Transverse colon (tissue), 4 donors: ENCODE measurements at regions not wholly inside any gene's neighbourhood (a gene's known extent, or its start where the extent isn't known, plus 50 kb on each side); places are given as distances from the start of the nearest gene placed in this dataset.

Experiments
- DNase-seq: peaks from one replicate; pipeline ENCODE4 v3.0.0-alpha.2; 2019
- H3K27ac ChIP-seq, 4 donors: fragments of 200-600 bp; sonication (generic); 2 replicates each; pipeline ENCODE4 v1.5.1; 2016 to 2018; ENCODE audit warnings: inconsistent platforms in 4 of 4
- H3K27me3 ChIP-seq: fragments of 200-600 bp; sonication (generic); 2 replicates; pipeline ENCODE4 v1.5.1; 2017; ENCODE audit warnings: inconsistent platforms
- H3K36me3 ChIP-seq, 4 donors: fragments of 200-600 bp; sonication (generic); 2 replicates each; pipeline ENCODE4 v1.5.1; 2017 to 2019; ENCODE audit warnings: inconsistent platforms in 4 of 4
- H3K4me1 ChIP-seq, 4 donors: fragments of 200-600 bp; sonication (generic); 2 replicates each; pipeline ENCODE4 v1.5.1; 2017 to 2020; ENCODE audit warnings: inconsistent platforms in 4 of 4
- H3K4me3 ChIP-seq, 4 donors: fragments of 200-600 bp; sonication (generic); 1 replicate in 1 of 4; 2 replicates in 3 of 4; pipeline versions ENCODE4 v1.5.1 to v1.6.1; 2017 to 2019; ENCODE audit warnings: inconsistent platforms in 4 of 4
- H3K9me3 ChIP-seq, 2 donors: fragments of 200-600 bp; sonication (generic); 2 replicates each; pipeline ENCODE4 v1.5.1; 2017 to 2019; ENCODE audit warnings: inconsistent platforms in 2 of 2
- EP300 ChIP-seq: sonication (generic); formaldehyde crosslinking; IDR thresholded peaks from one replicate; pipeline ENCODE4 v1.6.1; 2017; ENCODE audit warnings: antibody characterized with exemption, low read depth
- POLR2A ChIP-seq: fragments of 450-650 bp; IDR thresholded peaks from one replicate; pipeline ENCODE4 v1.6.1; 2016; ENCODE audit warnings: antibody characterized with exemption, mild to moderate bottlenecking, moderate library complexity
- POLR2AphosphoS5 ChIP-seq, 3 donors: sonication (generic); formaldehyde crosslinking; IDR thresholded peaks; one replicate each; pipeline ENCODE4 v1.6.1; 2016; ENCODE audit warnings: antibody characterized with exemption in 3 of 3
- WGBS, 2 donors: methylation state at CpG; one replicate each; pipeline ENCODE4 v1.1.5; 2018; ENCODE audit warnings: low coverage in 1 of 2; 5-methylcytosine and 5-hydroxymethylcytosine counted together
- in situ Hi-C, 4 donors: fragments of 200-750 bp; cut with MboI; loops; one replicate each; pipeline versions ENCODE4 v1.15.0 to v1.15.1; 2017; ENCODE audit warnings: low sequenced_read_pairs in 3 of 4, low pct_ligation_motif_present in 1 of 4, low pct_unique_long_range_greater_than_20kb in 1 of 4
- intact Hi-C: fragments of 100-400 bp; cut with DNase I; formaldehyde crosslinking; loops from one replicate; pipeline ENCODE4 v1.15.1; 2023; ENCODE audit warnings: low total_unique reads
- TF ChIP-seq, protein P1 (sequence below), 5 experiments: fragments of 200-600 bp in 3 of 5; fragments of 450-650 bp in 2 of 5; sonication (generic) in 3 of 5; IDR thresholded peaks; 1 replicate in 2 of 5; 2 replicates in 3 of 5; pipeline ENCODE4 v1.5.1; 2016 to 2017; ENCODE audit warnings: antibody characterized with exemption in 5 of 5, inconsistent platforms in 3 of 5, mild to moderate bottlenecking in 2 of 5, moderate library complexity in 1 of 5

DNA sequence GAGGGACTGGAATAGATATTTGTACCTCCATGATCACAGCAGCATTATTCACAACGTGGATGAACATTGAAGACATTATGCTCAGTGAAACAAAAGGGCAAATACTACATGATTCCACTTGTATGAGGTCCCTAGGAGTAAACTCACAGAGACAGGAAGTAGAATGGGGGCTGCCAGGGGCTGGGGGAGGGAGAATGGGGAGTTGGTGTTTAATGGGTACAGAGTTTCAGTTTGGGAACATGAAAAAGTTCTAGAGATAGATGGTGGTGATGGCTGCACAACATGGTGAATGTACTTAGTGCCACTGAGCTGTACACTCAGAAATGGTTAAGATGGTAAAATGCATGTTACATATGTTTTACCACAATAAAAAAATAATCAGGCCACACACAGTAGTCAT is 164.3 kb upstream of the RREB1 start:
- in situ Hi-C loops (no loop called here), intact Hi-C loops (no loop called here)
- H3K27me3 ChIP-seq, result no peaks in the 10 kb centered on the region
- H3K4me3 ChIP-seq, result no peak overlapping the region
- peaks cover 0 to 14% (median 0%) of the 10 kb centered on the region in 4 donors for H3K4me1 ChIP-seq
- TF ChIP-seq POLR2AphosphoS5 (IDR thresholded peaks at IDR 0.05) (no peak), POLR2A (no peak), EP300 (no peak)
- TF ChIP-seq, protein P1, sequence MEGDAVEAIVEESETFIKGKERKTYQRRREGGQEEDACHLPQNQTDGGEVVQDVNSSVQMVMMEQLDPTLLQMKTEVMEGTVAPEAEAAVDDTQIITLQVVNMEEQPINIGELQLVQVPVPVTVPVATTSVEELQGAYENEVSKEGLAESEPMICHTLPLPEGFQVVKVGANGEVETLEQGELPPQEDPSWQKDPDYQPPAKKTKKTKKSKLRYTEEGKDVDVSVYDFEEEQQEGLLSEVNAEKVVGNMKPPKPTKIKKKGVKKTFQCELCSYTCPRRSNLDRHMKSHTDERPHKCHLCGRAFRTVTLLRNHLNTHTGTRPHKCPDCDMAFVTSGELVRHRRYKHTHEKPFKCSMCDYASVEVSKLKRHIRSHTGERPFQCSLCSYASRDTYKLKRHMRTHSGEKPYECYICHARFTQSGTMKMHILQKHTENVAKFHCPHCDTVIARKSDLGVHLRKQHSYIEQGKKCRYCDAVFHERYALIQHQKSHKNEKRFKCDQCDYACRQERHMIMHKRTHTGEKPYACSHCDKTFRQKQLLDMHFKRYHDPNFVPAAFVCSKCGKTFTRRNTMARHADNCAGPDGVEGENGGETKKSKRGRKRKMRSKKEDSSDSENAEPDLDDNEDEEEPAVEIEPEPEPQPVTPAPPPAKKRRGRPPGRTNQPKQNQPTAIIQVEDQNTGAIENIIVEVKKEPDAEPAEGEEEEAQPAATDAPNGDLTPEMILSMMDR (IDR thresholded peaks at IDR 0.05), result no peak
- H3K27ac ChIP-seq, result no peak overlapping the region
- H3K36me3 ChIP-seq, result no peaks in the 10 kb centered on the region
- WGBS, 2 donors, result 0 to 43% methylated on average over 1 of the region's 1 CpG
- no peaks in the 10 kb centered on the region for H3K9me3 ChIP-seq
- no peak for DNase-seq

DNA sequence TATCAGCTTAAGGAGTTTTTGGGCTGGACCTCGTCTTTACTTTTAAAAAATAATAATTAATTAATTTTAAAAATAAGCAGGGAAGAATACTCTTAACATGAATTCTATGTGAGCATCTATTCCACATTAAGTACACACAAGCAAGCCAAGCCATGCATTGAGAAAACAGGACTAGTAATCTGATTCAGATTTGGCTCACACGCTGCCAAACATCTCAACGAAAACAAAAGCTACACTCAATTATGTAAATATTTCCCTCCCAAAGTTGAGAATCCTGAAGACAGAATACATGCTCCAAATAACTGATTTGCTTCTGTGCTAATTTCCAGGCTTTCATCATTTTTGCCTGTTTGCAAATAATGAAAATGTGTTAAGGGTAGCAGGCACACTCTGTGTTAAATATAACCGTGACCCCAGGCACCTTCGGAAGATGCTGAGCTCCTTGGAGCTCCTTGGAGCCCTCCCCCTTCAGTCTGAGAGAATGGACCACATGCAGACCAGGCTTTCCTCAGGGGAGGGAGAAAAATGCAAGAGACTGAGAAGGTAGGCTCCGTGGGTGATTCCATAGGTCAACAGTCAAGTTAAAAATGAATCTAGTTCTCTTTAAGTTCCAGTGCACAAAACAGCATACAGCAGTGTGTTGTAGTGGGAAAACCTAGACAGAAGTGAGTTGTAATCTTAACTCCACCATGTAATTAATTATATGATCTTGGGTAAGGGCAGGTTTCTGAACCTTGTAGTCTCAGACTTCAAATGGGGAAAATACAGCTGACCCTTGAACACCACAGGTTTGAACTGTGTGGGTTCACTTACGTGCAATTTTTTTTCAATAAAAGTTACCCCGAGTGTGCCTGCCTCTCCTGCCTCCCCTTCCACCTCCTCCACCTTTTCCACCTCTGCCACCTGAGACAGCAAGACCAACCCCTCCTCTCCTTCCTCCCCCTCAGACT is 161.3 kb upstream of the RREB1 start:
- no peak for DNase-seq
- TF ChIP-seq EP300 (no peak), POLR2AphosphoS5 (IDR thresholded peaks at IDR 0.05) (no peak), POLR2A (no peak)
- TF ChIP-seq, protein P1 (IDR thresholded peaks at IDR 0.05), result no peak
- no peaks in the 10 kb centered on the region for H3K36me3 ChIP-seq
- intact Hi-C loops (no loop called here), in situ Hi-C loops (no loop called here)
- H3K4me3 ChIP-seq, result no peak overlapping the region
- 68 to 81% methylated on average over 3 to 8 of the region's 8 CpGs for WGBS, 2 donors
- peaks cover 0 to 14% (median 0%) of the 10 kb centered on the region in 4 donors for H3K4me1 ChIP-seq
- no peak overlapping the region for H3K27ac ChIP-seq
- no peaks in the 10 kb centered on the region for H3K27me3 ChIP-seq
- H3K9me3 ChIP-seq, result peaks cover 4 to 5% of the 10 kb centered on the region in 2 donors

DNA sequence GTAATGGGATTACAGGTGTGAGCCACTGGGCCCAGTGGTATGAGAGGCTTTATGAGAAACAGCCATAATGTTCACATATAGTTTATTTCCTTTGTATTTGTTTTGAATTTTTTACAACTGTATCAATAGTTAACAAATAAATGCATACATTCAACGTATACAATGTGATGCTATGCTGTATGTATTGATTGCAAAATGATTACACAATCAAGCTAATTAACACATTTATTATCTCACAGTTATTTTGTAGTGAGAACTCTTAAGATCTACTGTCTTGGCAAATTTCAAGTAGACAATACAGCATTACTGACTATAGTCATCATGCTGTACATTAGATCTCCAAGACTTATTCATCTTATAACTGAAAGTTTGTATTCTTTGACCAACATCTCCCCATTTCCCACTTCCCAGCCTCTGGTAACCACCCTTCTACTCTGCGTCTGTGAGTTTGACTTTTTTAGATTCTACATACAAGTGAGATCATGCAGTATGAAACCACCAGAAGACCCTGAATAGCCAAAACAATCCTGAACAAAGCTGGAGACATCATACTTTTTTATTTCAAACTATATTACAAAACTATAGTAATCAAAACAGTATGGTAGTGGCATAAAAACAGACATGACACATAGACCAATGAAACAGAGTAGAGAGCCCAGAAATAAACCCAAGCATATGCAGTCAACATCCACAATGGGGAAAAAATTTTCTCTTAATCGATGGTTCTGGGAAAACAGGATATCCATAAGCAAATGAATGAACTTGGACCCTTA is 157.2 kb upstream of the RREB1 start:
- Histone ChIP-seq H3K27ac (no peak overlapping the region), H3K27me3 (no peaks in the 10 kb centered on the region), H3K4me1 (peaks cover 0 to 7% (median 0%) of the 10 kb centered on the region in 4 donors), H3K9me3 (peaks cover 4 to 5% of the 10 kb centered on the region in 2 donors), H3K4me3 (no peak overlapping the region), H3K36me3 (no peaks in the 10 kb centered on the region)
- in situ Hi-C loops, result no loop called here
- intact Hi-C loops, result no loop called here
- 67 to 75% methylated on average over 2 to 3 of the region's 3 CpGs for WGBS, 2 donors
- TF ChIP-seq POLR2AphosphoS5 (IDR thresholded peaks at IDR 0.05), result no peak
- no peak for TF ChIP-seq POLR2A
- TF ChIP-seq EP300, result no peak
- TF ChIP-seq, protein P1 (IDR thresholded peaks at IDR 0.05), result no peak
- no peak for DNase-seq

DNA sequence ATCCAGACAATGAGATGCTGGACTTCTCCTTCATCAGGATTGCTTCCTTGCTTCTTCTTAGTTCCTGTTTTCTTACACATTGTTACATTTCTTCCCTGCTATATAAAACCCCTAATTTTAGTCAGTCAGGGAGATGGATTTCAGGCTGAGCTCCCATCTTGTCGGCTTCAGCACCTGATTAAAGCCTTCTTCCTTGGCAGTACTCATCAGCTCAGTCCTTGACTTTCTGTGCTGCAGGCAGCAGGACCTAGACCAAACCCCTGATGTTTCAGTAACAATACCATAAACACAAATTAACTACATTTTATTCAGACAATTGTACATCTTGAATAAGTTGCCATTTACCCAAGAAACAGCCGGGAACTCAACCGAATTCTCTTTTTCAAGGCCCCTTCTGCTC is 156.4 kb upstream of the RREB1 start:
- DNase-seq, result no peak
- WGBS, 2 donors, result 91 to 100% methylated on average over 3 of the region's 3 CpGs
- in situ Hi-C loops, result no loop called here

More for the DNA sequence above, 156.4 kb upstream of the RREB1 start:
- no peak overlapping the region for H3K4me3 ChIP-seq
- intact Hi-C loops, result no loop called here
- TF ChIP-seq, protein P1 (IDR thresholded peaks at IDR 0.05), result no peak
- TF ChIP-seq POLR2AphosphoS5 (IDR thresholded peaks at IDR 0.05) (no peak), EP300 (no peak), POLR2A (no peak)
- H3K4me1 ChIP-seq, result peaks cover 0 to 6% (median 0%) of the 10 kb centered on the region in 4 donors
- H3K9me3 ChIP-seq, result peaks cover 4 to 5% of the 10 kb centered on the region in 2 donors
- no peaks in the 10 kb centered on the region for H3K36me3 ChIP-seq
- no peaks in the 10 kb centered on the region for H3K27me3 ChIP-seq
- H3K27ac ChIP-seq, result no peak overlapping the region
